MV-4-11 (cell line): ENCODE measurements at regions not wholly inside any gene's neighbourhood (a gene's known extent, or its start where the extent isn't known, plus 50 kb on each side); places are given as distances from the start of the nearest gene placed in this dataset.

Source experiments
- DNase-seq: peaks from one replicate; lab custom pipeline; 2025; lab: John Stamatoyannopoulos, UW

DNA sequence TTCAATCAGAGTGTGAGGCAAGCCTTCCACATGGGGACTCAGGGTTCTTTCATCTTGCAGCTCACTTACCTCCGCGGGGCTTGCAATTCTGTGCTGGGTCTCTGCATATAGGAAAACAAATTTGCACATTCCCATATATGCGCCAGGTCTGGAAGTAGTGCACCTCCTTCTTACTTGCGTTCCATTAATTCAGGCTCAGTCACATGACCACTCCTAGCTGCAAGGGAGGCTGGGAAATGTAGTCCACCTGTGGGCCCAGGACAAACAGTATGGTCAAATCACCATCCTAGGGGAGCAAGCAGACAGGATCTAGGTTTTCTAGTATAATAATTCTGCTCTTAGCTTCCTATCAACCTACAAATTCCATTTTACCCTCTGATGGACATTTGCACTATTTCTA, 160.4 kb downstream of the AACS start:
- no peak for DNase-seq

DNA sequence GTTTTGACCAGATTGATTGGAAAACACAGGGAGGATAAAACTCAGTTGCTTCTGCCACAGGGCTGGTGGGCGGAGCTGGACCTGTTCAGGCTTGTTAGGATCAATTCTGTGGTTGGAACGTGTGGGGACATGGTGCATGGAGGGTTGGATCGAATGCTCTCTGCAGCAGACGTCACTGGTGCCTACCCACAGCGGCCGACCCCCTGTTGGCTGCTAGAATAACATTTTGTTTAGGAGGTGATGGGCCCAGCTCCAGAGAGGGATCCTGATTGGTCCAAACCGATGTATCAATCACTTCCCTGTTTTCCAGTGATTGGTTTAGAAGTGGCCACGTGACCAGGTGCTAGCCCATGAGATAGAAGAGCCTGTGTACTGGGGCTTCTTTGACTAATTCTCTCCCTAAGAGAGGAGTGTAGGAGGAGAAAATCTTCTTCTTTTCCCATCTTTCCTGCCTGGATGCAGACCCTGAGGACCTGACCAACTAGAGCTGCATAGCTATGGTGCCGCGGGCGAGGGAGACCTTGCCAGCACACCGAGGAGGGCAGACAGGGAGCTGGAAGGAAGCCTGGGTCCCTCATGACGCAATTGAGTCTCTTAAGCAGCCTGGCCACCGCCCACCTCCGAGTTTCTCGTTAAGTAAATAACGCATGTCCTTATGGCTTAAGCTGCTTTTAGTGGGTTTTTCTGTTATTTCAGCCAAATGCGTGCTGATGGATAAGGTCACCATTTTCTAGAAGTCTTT, 163.5 kb downstream of the AACS start:
- no peak for DNase-seq

DNA sequence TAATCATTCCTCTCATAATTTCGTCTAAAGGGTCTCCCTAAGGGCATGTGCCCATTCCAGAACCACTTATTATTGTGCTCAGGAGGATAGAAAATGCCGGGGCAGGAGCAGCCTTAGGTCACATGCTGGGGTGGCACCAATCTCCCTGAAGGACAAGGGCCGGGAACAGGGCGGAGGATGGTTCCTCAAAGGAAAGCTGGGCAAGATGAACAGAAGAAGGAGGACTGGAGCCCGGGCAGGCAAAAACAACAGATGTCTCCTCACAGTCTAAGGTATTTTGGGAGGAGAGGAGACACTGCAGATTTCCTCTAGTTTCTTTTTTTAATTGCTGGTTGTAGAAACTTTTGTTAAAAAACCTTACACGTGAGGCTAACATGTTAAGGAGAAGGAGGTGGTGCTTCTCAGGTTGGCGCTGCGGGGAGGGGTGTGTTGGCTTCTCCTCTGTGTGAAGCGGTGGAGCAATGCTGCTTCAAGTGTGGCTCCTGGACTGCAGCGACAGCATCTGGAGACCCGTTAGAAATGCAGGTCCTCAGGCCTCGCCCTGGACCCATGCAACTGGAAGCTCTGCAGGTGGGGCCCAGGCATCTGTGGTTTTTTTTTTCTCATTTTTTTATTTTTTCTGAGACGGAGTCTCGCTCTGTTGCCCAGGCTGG, 164.8 kb downstream of the AACS start:
- no peak for DNase-seq

DNA sequence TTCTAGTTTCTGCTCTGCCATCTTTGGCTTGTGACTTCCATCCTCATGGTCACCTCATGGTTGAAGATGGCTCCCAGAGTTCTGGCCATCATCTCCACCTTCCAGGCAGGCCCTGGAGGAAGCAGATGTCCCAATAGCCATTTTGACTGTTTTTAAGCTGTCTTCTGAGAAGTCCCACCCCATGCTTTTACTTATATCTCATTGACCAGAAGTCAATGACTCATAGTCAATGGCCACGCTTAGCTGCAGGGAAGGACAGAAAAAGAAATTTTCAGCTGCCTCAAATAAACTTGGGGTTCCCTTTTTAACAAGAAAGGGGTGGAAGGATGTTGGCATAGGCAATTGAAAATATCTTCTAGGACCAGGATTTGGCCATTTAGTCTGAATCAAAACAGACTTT, 168.1 kb downstream of the AACS start:
- DNase-seq = no peak

DNA sequence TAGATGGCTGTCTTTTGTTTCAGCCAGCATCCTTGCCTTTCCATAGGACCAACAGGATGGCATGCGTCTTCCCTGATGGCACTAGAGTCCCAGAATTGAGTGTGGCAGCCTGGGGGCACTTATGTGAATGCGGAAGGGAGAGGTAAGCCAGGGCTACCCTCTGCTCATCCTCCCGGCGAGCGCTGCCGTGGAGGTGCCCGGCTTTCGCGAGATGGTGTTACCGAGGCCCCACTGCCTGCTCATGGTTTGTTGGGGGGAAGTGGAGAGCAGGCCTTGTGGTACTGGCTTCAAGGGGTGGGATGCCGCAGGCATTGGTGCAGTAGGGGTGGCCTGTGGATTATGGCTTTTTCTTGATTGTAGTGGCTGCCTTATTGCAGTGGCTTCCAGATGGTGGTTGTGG, 174.3 kb downstream of the AACS start:
- DNase-seq = no peak

DNA sequence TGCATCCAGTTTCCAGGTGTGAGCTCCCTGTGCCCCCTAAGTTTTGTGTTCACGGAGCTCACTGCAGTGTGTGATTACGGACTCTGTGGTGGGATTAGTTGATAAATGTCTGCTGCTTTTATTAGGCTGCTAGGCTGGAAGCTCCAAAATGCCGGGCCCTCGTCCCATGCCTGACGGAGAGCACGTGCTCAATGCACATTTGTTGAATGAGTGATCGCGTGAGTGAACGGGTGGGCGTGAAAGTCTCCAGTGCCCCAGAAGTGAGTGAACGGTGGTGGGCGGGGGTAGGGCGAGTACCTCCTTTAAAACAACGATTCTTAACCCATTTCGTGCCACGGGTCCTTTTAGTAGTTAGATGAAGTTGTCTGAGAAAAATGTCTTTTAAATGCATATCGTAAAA, 175.5 kb downstream of the AACS start:
- no peak for DNase-seq

DNA sequence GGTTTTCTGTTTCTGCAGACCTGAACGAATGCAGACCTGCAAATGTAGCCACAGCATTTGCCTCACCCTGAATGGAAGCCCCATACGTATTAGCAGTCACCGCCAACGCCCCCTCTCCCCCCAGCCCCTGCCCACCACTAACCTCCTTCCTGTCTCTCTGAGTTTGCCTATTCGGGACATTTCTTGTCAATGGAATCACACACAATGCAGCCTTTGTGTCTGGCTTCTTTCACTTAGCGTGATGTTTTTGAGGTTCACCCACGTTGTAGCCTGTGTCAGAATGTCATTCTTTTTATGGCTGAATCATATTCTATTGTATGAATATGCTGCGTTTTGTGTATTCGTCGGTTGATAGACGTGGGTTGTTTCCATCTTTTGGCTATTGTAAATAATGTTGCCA, 178.6 kb downstream of the AACS start:
- no peak for DNase-seq

DNA sequence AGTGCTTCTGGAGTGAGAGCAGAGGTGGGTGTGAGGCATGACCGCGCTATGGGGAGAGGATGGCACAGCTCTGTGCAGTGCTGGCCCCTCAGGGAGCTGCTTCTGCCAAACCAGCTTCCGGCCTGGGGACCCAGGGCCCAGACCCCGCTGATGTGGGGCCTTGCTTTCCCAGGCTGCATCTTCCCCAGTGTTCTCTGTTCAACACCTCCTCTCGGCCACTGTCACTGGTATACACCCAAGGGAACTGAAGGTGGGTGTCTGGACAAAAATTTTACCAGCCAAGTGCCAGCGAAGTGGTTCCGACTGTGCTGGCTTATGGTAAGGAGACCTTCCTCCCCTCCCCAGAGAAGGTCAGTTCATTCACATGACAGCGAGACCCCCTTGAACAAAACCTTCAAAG, 179.1 kb downstream of the AACS start:
- no peak for DNase-seq

DNA sequence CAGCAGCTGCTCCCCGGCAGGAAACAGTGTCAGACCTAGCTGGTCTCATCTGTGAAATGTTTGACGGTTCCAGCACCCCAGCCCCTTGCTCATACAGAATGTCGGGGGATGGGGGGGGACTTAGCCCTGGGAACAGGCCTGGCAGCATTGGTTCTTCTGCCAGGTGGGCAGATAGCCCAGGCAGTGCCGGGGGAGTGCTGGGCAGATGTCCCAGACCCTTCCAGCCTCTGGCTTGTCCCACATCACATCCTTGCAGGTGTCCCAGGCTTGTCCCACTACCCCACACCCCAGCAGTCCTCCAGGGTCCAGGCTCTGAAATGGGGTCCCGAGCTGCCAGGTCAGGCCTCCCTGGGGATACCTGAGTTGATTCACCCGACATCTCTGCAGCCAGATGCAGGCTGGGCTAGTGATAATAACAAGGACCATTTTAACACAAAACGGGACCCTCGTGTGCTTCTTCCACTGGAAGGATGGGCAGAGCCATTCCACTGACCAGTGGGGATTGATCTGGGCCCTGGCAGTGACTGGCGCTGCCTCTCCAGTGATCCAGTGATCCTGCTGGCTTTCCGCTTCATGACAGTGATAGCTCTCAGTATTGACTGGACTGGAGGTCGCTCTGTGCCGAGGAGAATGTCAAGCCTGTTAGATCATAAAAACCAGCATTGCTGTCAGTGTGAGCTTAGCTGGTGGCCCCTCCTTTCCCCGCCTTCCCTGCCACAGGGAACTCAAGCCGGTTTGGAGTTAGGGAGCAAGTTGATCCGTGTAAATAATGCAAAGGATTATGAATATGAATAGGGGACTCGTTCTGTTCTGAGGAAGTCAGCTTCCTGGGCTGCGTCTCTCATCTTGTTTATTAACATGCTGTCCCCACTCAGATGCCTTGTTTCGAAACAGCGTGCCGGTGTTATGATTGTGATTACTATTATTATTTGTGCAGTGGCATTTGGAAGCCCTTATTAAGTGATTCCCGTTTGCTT, 180.6 kb downstream of the AACS start:
- no peak for DNase-seq

DNA sequence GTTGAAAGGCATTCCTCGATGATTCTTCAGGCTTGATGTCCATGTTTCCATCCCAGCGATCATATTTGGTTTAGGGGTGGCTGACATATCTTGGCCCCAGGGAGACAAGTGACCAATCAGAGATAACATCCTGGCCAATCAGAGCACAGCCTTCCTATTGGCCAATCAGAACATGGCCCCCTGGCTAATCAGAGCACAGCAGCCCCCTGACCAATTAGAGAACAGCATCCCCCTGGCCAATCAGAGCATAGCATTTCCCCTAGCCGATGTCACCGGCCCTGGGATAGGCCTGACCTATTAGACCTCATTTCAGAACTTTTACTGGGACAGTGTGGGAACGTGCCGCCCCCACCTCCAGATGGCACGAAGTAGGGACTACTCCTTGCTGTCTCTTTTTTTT, 182.2 kb downstream of the AACS start:
- DNase-seq = no peak

DNA sequence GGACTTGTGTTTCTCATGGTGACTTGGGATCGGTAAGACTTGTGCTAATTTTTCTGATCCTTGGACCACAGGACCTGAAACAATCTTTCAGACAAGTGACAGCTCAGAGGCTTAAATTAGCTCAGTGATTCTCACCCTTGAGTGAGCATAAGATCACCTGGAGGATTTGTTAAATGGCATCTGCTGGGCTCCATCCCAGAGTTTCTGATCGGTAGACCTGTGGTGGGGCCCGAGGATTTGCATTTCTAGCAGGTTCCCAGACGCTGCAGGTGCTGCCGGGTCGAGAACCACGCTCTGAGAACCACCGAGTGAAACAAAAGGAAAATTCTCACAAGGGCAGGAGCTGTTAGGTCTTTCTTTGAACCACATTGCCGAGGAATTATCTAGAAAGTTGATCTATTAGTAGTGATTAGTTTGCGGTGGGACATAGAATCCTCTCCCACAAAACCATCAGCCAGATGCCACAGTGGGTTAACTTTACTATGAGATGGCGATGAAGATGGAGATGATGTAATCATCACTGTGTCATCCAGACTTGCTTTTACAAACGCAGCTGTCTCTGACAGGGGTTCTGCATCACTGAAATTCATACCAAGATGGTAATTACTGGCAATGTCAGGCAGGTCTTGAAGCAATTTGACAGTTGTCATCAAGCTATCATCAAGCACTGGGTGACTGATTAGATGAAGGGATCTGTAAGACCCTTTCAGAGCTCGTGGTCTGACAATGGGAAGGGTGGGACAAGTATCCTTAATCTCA, 184.0 kb downstream of the AACS start:
- no peak for DNase-seq

DNA sequence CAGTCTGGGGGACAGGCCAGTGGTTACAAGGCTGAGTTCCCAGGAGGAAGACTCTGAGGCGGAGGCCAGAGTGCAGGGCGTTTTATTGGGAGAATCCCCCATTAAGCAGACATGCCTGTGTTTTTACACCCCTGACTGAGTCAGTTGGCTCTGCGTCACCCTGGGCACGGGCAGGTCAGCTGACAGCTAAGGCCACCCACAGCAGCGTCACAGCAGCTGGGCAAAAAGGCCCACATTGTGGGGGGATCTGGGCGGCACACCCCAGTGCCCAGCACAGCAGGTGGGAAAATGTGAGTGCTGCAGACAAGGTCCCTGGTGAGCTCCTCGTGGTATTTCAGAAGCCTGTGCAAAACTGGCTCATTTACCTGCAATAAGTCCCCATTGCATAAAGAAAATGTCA, 184.7 kb downstream of the AACS start:
- no peak for DNase-seq

DNA sequence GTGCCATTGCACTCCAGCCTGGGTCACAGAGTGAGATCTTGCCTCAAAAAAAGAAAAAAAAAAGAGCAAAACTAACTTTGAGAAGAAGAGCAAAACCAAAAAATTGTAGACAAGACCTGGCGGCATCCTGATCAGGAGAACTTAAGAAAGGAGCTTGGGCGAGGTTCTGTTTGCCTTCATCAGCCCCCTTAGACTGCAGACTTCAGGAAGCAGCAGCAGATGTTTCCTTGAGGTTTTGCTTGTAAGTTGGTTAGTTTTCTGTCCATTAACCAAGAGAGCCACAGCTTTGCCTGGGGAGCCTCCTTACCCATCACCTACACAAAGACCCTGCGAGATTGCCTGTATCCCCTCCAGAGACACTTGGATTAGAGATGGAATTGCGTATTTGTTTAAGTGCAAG, 189.0 kb downstream of the AACS start:
- no peak for DNase-seq

DNA sequence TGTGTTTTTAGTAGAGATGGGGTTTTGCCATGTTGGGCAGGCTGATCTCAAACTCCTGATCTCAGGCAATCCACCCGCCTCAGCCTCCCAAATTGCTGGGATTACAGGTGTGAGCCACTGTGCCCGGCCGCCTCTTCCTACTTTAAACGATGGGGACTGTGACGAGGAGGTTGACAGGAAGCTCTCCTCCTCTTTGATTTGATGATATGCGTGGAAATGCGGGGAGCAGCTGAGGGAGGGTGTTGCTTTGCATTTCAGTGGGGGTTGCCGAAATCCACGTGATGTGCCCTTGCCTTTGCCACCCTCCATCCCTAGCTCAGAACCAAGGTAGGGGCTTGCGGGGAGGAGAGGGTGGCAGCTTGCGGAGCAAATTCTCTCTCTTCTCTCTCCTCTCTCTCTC, 189.6 kb downstream of the AACS start:
- DNase-seq = no peak

DNA sequence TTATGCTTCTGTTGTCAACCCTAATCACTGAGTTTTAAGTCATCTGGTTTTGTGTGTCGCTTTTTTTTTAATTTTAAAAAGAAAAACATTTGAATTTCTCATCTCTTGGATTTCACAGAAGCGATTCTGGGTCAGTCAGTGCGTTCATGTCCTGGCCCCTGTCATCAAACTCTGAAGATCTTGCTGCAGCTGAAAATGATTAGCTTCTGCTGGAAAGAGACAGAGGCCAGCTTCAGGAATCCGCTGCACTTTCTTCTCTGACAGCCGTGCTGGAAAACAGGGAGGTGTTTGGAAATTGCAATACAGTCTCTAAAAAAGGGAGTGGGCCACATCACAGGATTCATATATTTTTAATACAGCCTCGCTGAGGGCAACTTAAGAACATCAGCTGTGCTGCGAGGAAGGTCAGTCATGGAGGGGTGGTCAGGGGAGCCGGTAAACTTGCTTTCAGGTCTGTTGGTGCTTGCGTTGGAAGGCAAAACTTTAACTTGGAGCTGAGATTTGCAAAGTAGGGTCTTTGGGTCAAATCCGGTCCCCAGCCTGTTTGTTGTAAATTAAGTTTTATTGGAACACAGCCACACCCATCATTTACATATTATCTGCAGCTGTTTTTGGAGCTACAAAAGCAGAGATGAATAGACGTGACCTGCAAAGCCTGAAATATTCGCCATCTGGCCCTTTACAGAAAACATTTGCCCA, 190.8 kb downstream of the AACS start:
- DNase-seq = no peak

DNA sequence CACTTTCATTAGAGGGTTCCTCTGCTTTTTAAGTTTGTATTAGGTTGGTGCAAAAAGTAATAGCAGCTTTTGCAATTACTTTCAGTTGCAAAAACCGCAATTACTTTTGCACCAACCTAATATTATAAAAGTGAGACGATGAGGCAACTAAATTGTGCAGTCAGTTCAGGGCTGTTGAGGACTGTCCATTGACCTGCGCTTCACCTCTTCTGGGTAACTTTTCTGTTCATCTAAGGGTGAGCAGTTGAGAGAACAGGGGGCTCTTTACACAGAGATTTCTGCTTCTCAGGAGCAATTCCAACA, 191.3 kb downstream of the AACS start:
- no peak for DNase-seq

DNA sequence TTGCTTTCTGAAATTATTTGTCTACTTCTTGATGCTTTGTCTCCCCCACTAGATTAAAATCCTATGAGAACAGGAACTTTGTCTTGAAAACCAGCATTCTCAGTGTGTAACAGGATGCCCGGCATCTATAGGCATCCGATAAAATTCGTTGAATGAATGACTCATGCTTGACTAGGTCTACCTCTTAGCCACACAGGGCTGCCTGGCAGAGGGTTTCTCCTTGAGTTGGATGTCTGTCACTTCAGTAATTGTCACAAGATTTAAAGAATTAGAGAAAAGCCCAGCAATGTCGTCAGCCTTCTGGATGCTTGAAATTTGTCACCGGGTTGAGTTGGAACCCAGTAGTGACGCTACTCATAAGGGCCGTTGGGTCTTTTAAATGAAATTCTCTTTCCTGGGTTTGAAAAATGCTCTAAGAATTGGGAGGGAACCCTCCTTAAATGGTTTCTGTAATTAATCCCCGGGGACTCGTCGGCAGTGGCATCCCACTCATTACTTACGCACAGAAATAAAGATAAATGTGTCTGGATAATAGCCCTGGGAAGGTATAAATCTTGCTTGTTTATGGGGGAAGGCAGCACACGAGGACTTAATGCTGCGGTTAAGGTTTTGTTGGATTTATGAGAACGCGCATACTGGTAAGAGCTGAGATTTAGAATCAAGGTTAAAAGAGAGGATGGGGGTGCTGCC, 194.1 kb downstream of the AACS start:
- no peak for DNase-seq

DNA sequence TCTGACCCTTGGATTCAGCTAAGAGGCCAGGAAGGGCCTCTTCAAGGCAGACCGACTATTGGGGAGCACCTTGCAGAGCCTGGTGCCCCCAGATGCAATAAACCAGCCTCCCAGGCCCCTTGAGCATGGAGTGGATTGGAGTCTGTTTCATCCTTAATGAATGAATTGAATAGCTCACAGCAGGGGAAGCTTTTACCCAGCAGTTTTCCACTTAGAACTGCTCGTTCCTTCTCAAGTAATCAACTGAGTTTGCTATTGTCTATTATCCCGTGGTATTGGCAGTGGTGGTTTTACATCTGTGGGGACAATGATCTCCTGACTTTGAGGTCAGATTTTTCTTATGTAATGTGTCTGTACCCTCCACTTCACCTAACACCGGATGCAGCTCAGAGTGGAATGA, 197.6 kb downstream of the AACS start:
- DNase-seq = no peak

DNA sequence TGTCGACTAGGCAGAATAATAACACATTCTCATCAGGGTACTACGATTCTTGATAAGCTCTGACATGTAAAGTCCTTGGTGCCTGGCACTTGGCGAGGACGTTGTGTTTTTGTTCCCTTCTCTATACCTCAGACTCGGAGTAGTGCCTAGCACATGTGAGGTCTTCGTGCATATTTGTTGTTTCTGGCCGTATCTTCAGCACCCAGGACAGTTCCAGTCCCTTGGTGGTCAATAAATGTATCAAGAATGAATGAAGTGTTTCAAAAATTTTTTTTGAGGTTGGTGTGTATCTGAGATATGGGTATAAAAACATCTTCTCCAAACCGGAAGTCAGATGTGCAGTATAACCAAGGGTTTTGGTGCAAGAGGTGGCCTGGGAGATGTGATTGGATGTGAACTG, 198.2 kb downstream of the AACS start:
- no peak for DNase-seq

DNA sequence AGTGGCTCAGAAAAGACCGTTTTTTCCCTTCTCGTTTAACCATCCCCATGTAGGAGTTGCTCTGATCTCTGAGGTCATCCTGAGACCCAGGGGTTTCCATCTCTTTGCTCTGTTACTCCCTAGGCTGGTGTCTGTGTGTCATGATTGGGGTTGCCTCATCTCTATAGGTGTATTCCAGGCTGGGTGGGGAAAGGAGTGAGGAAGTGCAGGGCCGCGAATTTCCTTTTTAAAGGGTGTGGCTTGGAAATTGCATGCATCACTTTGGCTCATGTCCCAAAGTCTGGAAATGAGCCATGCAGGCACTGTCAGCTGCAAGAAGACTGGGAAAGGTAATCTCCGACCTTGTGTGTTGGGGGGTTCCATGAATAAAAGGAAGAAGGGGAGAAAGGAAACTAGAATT, 201.9 kb downstream of the AACS start:
- DNase-seq = no peak

DNA sequence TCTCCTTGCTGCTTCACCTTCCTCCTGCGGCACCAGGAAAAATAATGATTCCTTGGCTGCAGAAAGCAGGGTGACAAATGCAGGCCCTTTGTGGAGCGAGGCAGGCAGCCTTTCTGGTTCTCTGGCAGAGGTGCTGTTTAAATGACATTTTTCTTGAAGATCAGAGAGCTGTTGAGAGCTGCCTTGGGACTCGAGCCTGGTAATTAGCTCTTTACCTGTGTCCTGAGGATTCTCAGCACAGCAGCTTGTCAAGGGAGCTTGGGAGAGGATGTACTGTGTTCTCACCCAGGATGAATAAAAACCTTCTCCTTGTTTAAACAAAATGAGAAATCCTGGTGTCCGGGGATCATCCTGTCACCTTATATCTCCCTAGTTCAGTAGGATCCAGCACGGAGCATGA, 204.0 kb downstream of the AACS start:
- DNase-seq = no peak
